ENCODE measurements at regions not wholly inside any gene's neighbourhood (a gene's known extent, or its start where the extent isn't known, plus 50 kb on each side); places are given as distances from the start of the nearest gene placed in this dataset.

- Histone ChIP-seq H3K4me3 (ENCODE audit: low read depth, low read length) (no peak overlapping the region), H3K27me3 (replicated peaks) (no peaks in the 10 kb centered on the region), H3K36me3 (replicated peaks) (no peaks in the 10 kb centered on the region), H3K27ac (no peak overlapping the region)
- no peak for DNase-seq
- in situ Hi-C loops (cut with HindIII; ENCODE audit: low pct_ligation_motif_present, low sequenced_read_pairs) = no loop called here
- no peak for TF ChIP-seq CTCF (IDR thresholded peaks at IDR 0.05; ENCODE audit: low read depth, low read length, missing control alignments)
Observed at GRCh38 chr9:119933191-119933590, 564.0 kb upstream of the BRINP1 start.

GRCh38 chr9:119924736-119925135 is 555.5 kb upstream of the BRINP1 start:
- no peak for DNase-seq
- no peaks in the 10 kb centered on the region for H3K27me3 ChIP-seq (replicated peaks)
- no peaks in the 10 kb centered on the region for H3K36me3 ChIP-seq (replicated peaks)
- TF ChIP-seq CTCF (IDR thresholded peaks at IDR 0.05; ENCODE audit: low read depth, low read length, missing control alignments) = no peak
- in situ Hi-C loops (cut with HindIII; ENCODE audit: low pct_ligation_motif_present, low sequenced_read_pairs) = no loop called here
- no peak overlapping the region for H3K27ac ChIP-seq
- no peak overlapping the region for H3K4me3 ChIP-seq (ENCODE audit: low read depth, low read length)

- H3K4me3 ChIP-seq (ENCODE audit: low read depth, low read length) = no peak overlapping the region
- no peak for DNase-seq
- in situ Hi-C loops (cut with HindIII; ENCODE audit: low pct_ligation_motif_present, low sequenced_read_pairs) = no loop called here
- no peaks in the 10 kb centered on the region for H3K27me3 ChIP-seq (replicated peaks)
- no peak overlapping the region for H3K27ac ChIP-seq
- no peak for TF ChIP-seq CTCF (IDR thresholded peaks at IDR 0.05; ENCODE audit: low read depth, low read length, missing control alignments)
- H3K36me3 ChIP-seq (replicated peaks) = no peaks in the 10 kb centered on the region
Observed at GRCh38 chr9:119917175-119917574, 547.9 kb upstream of the BRINP1 start.

GRCh38 chr9:119907056-119907455 is 537.8 kb upstream of the BRINP1 start:
- Histone ChIP-seq H3K27me3 (replicated peaks) (no peaks in the 10 kb centered on the region), H3K36me3 (replicated peaks) (no peaks in the 10 kb centered on the region), H3K27ac (no peak overlapping the region), H3K4me3 (ENCODE audit: low read depth, low read length) (no peak overlapping the region)
- no peak for DNase-seq
- TF ChIP-seq CTCF (IDR thresholded peaks at IDR 0.05; ENCODE audit: low read depth, low read length, missing control alignments) = no peak
- in situ Hi-C loops (cut with HindIII; ENCODE audit: low pct_ligation_motif_present, low sequenced_read_pairs) = no loop called here

- no peaks in the 10 kb centered on the region for H3K36me3 ChIP-seq (replicated peaks)
- no peak for DNase-seq
- in situ Hi-C loops (cut with HindIII; ENCODE audit: low pct_ligation_motif_present, low sequenced_read_pairs) = no loop called here
- no peaks in the 10 kb centered on the region for H3K27me3 ChIP-seq (replicated peaks)
- TF ChIP-seq CTCF (IDR thresholded peaks at IDR 0.05; ENCODE audit: low read depth, low read length, missing control alignments) = no peak
- no peak overlapping the region for H3K4me3 ChIP-seq (ENCODE audit: low read depth, low read length)
- no peak overlapping the region for H3K27ac ChIP-seq
Observed at GRCh38 chr9:119905724-119906123, 536.5 kb upstream of the BRINP1 start.

- Histone ChIP-seq H3K36me3 (replicated peaks) (no peaks in the 10 kb centered on the region), H3K4me3 (ENCODE audit: low read depth, low read length) (no peak overlapping the region), H3K27ac (no peak overlapping the region), H3K27me3 (replicated peaks) (no peaks in the 10 kb centered on the region)
- TF ChIP-seq CTCF (IDR thresholded peaks at IDR 0.05; ENCODE audit: low read depth, low read length, missing control alignments) = no peak
- in situ Hi-C loops (cut with HindIII; ENCODE audit: low pct_ligation_motif_present, low sequenced_read_pairs) = no loop called here
- no peak for DNase-seq
Observed at GRCh38 chr9:119903851-119904250, 534.6 kb upstream of the BRINP1 start.

All from brain microvascular endothelial cell (primary cell).